Caco-2 (cell line): ENCODE measurements at regions not wholly inside any gene's neighbourhood (a gene's known extent, or its start where the extent isn't known, plus 50 kb on each side); places are given as distances from the start of the nearest gene placed in this dataset.

ENCODE experiments used
- BruUV-seq: library from RNA; stranded (reverse); fragments of 400-500 nt; replicated peaks from 2 replicates; lab custom pipeline; 2021; lab: Mats Ljungman, UMichigan
- CTCF ChIA-PET: fragments of 300-600 bp; sonication (Branson Sonifier 250); formaldehyde crosslinking; loops from one replicate; lab custom pipeline; 2022; ENCODE audit warnings: antibody characterized with exemption; lab: Charles Lee
- POLR2A ChIA-PET: fragments of 300-600 bp; sonication (Branson Sonifier 250); formaldehyde crosslinking; loops from one replicate; lab custom pipeline; 2022; ENCODE audit warnings: antibody characterized with exemption; lab: Charles Lee
- DNase-seq, 2 experiments: peaks; one replicate each; pipeline versions ENCODE4 v3.0.0 to v3.0.0-alpha.2; 2020 to 2022
- H3K27me3 ChIP-seq: replicated peaks from 2 replicates; pipeline ENCODE4 v1.6.0; 2011; ENCODE audit warnings: low read length; ENCODE audit not compliant: control insufficient read depth, insufficient read depth
- H3K36me3 ChIP-seq: 2 replicates; pipeline ENCODE4 v1.5.1; 2011; ENCODE audit warnings: low read length; ENCODE audit not compliant: control insufficient read depth, insufficient read depth
- H3K4me1 ChIP-seq: fragments of 250-450 bp; sonication (Bioruptor Pico); 2 replicates; pipeline ENCODE4 v1.5.1; 2020; ENCODE audit warnings: mild to moderate bottlenecking
- H3K4me3 ChIP-seq: 2 replicates; pipeline ENCODE4 v1.5.1; 2011; ENCODE audit warnings: low read depth, mild to moderate bottlenecking, control low read depth, low read length
- H3K9me3 ChIP-seq: fragments of 250-450 bp; sonication (Bioruptor Pico); 2 replicates; pipeline ENCODE4 v1.5.1; 2020; ENCODE audit warnings: mild to moderate bottlenecking, moderate library complexity
- H3K27ac Mint-ChIP-seq: one replicate; pipeline ENCODE4 v1.8.0; 2022; ENCODE audit warnings: mixed read lengths; ENCODE audit not compliant: unreplicated experiment
- H3K27me3 Mint-ChIP-seq: one replicate; pipeline ENCODE4 v1.8.0; 2022; ENCODE audit warnings: mixed read lengths; ENCODE audit not compliant: insufficient read depth, unreplicated experiment
- H3K36me3 Mint-ChIP-seq: one replicate; pipeline ENCODE4 v1.8.0; 2022; ENCODE audit warnings: mild to moderate bottlenecking, mixed read lengths; ENCODE audit not compliant: insufficient read depth, unreplicated experiment
- H3K4me1 Mint-ChIP-seq: one replicate; pipeline ENCODE4 v1.8.0; 2022; ENCODE audit warnings: low read depth, mixed read lengths; ENCODE audit not compliant: unreplicated experiment
- H3K4me3 Mint-ChIP-seq: one replicate; pipeline ENCODE4 v1.8.0; 2022; ENCODE audit warnings: mild to moderate bottlenecking, moderate library complexity, mixed read lengths; ENCODE audit not compliant: unreplicated experiment
- H3K9me3 Mint-ChIP-seq: one replicate; pipeline ENCODE4 v1.8.0; 2022; ENCODE audit warnings: mixed read lengths; ENCODE audit not compliant: unreplicated experiment
- CTCF ChIP-seq, 2 experiments: fragments of 200-600 bp in 1 of 2; IDR thresholded peaks; 1 replicate in 1 of 2; 2 replicates in 1 of 2; pipeline versions ENCODE4 v1.5.1 to v1.8.0; 2011 to 2022; ENCODE audit warnings: antibody characterized with exemption in 1 of 2, control low read depth in 1 of 2, inconsistent platforms in 1 of 2, low read depth in 1 of 2, low read length in 1 of 2, mild to moderate bottlenecking in 1 of 2, moderate library complexity in 1 of 2; ENCODE audit not compliant: insufficient read depth in 1 of 2, severe bottlenecking in 1 of 2, unreplicated experiment in 1 of 2
- intact Hi-C: fragments of 100-400 bp; cut with micrococcal nuclease; formaldehyde crosslinking; loops from one replicate; pipeline ENCODE4 v1.10.0; 2022; ENCODE audit not compliant: unreplicated experiment

- Histone ChIP-seq H3K27me3 (no peaks in the 10 kb centered on the region), H3K4me3 (no peak overlapping the region), H3K9me3 (peaks cover 20% of the 10 kb centered on the region), H3K4me1 (no peaks in the 10 kb centered on the region), H3K36me3 (no peaks in the 10 kb centered on the region)
- Mint-ChIP-seq H3K9me3 (no peaks in the 10 kb centered on the region), H3K4me1 (no peaks in the 10 kb centered on the region), H3K36me3 (no peaks in the 10 kb centered on the region), H3K27ac (no peak overlapping the region), H3K27me3 (no peaks in the 10 kb centered on the region), H3K4me3 (no peak overlapping the region)
- no TSS peak for BruUV-seq
- no peak for DNase-seq
- no peak for TF ChIP-seq CTCF (IDR thresholded peaks at IDR 0.05; ENCODE audit: insufficient read depth in 1 of 2, low read depth in 1 of 2, low read length in 1 of 2, severe bottlenecking in 1 of 2, unreplicated experiment in 1 of 2)
- ChIA-PET POLR2A (no interaction called here), CTCF (no interaction called here)
- intact Hi-C loops, result no loop called here
Measured at GRCh38 chr1:184285401-184286087, 101.3 kb upstream of the C1orf21 start.

- no peaks in the 10 kb centered on the region for H3K4me1 ChIP-seq
- Mint-ChIP-seq H3K36me3 (no peaks in the 10 kb centered on the region), H3K4me1 (no peaks in the 10 kb centered on the region), H3K9me3 (peaks cover 12% of the 10 kb centered on the region), H3K4me3 (no peak overlapping the region), H3K27me3 (no peaks in the 10 kb centered on the region), H3K27ac (no peak overlapping the region)
- no peak for DNase-seq
- ChIA-PET CTCF (no interaction called here), POLR2A (no interaction called here)
- TF ChIP-seq CTCF (IDR thresholded peaks at IDR 0.05; ENCODE audit: insufficient read depth in 1 of 2, low read depth in 1 of 2, low read length in 1 of 2, severe bottlenecking in 1 of 2, unreplicated experiment in 1 of 2), result no peak
- no peaks in the 10 kb centered on the region for H3K36me3 ChIP-seq
- H3K9me3 ChIP-seq, result peaks cover 26% of the 10 kb centered on the region
- no TSS peak for BruUV-seq
- H3K27me3 ChIP-seq, result no peaks in the 10 kb centered on the region
- no peak overlapping the region for H3K4me3 ChIP-seq
- intact Hi-C loops, result no loop called here
Measured at GRCh38 chr1:184287001-184287400, 99.8 kb upstream of the C1orf21 start.

- Mint-ChIP-seq H3K36me3 (no peaks in the 10 kb centered on the region), H3K9me3 (peaks cover 22% of the 10 kb centered on the region), H3K27me3 (no peaks in the 10 kb centered on the region), H3K4me3 (no peak overlapping the region), H3K4me1 (no peaks in the 10 kb centered on the region), H3K27ac (no peak overlapping the region)
- ChIA-PET CTCF (no interaction called here), POLR2A (no interaction called here)
- H3K4me1 ChIP-seq, result no peaks in the 10 kb centered on the region
- BruUV-seq, result no TSS peak
- peaks cover 26% of the 10 kb centered on the region for H3K9me3 ChIP-seq
- no peaks in the 10 kb centered on the region for H3K27me3 ChIP-seq
- DNase-seq, result no peak
- intact Hi-C loops, result no loop called here
- no peaks in the 10 kb centered on the region for H3K36me3 ChIP-seq
- no peak for TF ChIP-seq CTCF (IDR thresholded peaks at IDR 0.05; ENCODE audit: insufficient read depth in 1 of 2, low read depth in 1 of 2, low read length in 1 of 2, severe bottlenecking in 1 of 2, unreplicated experiment in 1 of 2)
- no peak overlapping the region for H3K4me3 ChIP-seq
Measured at GRCh38 chr1:184289825-184290550, 96.8 kb upstream of the C1orf21 start.
